DOHH2 (cell line): ENCODE measurements at regions not wholly inside any gene's neighbourhood (a gene's known extent, or its start where the extent isn't known, plus 50 kb on each side); places are given as distances from the start of the nearest gene placed in this dataset.

ENCODE experiments used
- H3F3A ChIP-seq: fragments of 200-600 bp; sonication (generic), shearing (Covaris generic); 2 replicates; pipeline ENCODE4 v1.6.0; 2016; ENCODE audit warnings: antibody characterized with exemption, mild to moderate bottlenecking; ENCODE audit not compliant: control insufficient read depth, insufficient read depth
- H3K27ac ChIP-seq: fragments of 200-600 bp; sonication (generic); 2 replicates; pipeline ENCODE4 v1.5.1; 2014; ENCODE audit warnings: low read depth, mild to moderate bottlenecking, low read length, moderate library complexity
- H3K27me3 ChIP-seq: fragments of 200-600 bp; sonication (generic); 2 replicates; pipeline ENCODE4 v1.6.1; 2014; ENCODE audit warnings: mild to moderate bottlenecking, low read length, mixed read lengths; ENCODE audit not compliant: control insufficient read depth
- H3K36me3 ChIP-seq: fragments of 200-600 bp; sonication (generic); 2 replicates; pipeline ENCODE4 v1.6.1; 2014; ENCODE audit warnings: mild to moderate bottlenecking, low read length, moderate library complexity, mixed read lengths; ENCODE audit not compliant: control insufficient read depth
- H3K4me1 ChIP-seq: fragments of 200-600 bp; sonication (generic); 2 replicates; pipeline ENCODE4 v1.6.1; 2014; ENCODE audit warnings: mild to moderate bottlenecking, low read length, mixed read lengths; ENCODE audit not compliant: control insufficient read depth
- H3K4me2 ChIP-seq: fragments of 200-600 bp; sonication (generic); 2 replicates; pipeline ENCODE4 v1.6.0; 2014; ENCODE audit warnings: mild to moderate bottlenecking, low read length, moderate library complexity
- H3K4me3 ChIP-seq: fragments of 200-600 bp; sonication (generic); 2 replicates; pipeline ENCODE4 v1.5.1; 2014; ENCODE audit warnings: mild to moderate bottlenecking, low read length, mixed read lengths
- H3K79me2 ChIP-seq: fragments of 200-600 bp; sonication (generic); 2 replicates; pipeline ENCODE4 v1.6.1; 2014; ENCODE audit warnings: mild to moderate bottlenecking, low read length, mixed read lengths; ENCODE audit not compliant: control insufficient read depth
- H3K9me2 ChIP-seq: fragments of 200-600 bp; sonication (generic); replicated peaks from 2 replicates; pipeline ENCODE4 v1.6.1; 2014; ENCODE audit warnings: mild to moderate bottlenecking, low read length, mixed read lengths; ENCODE audit not compliant: control insufficient read depth
- H3K9me3 ChIP-seq: fragments of 200-600 bp; sonication (generic); 2 replicates; pipeline ENCODE4 v1.6.1; 2014; ENCODE audit warnings: antibody characterized with exemption, low read length, mixed read lengths; ENCODE audit not compliant: control insufficient read depth, insufficient read depth
- H4K20me1 ChIP-seq: fragments of 200-600 bp; sonication (generic); 2 replicates; pipeline ENCODE4 v1.6.0; 2014; ENCODE audit warnings: low read depth, mild to moderate bottlenecking, antibody characterized with exemption, low read length, moderate library complexity; ENCODE audit not compliant: control insufficient read depth, insufficient read depth
- CTCF ChIP-seq: fragments of 200-600 bp; sonication (generic); IDR thresholded peaks from one replicate; pipeline ENCODE4 v1.5.1; 2014; ENCODE audit warnings: antibody characterized with exemption, mild to moderate bottlenecking, low read depth, low read length; ENCODE audit not compliant: poor library complexity, severe bottlenecking
- EZH2phosphoT487 ChIP-seq: fragments of 200-600 bp; sonication (generic); IDR thresholded peaks from 2 replicates; pipeline ENCODE4 v1.6.1; 2017; ENCODE audit warnings: borderline replicate concordance, mild to moderate bottlenecking, antibody characterized with exemption, low read length, moderate library complexity, mixed read lengths

GRCh38 chr6:44057931-44058616 lies 69.2 kb downstream of the MRPL14 start:
- TF ChIP-seq EZH2phosphoT487 (no peak), CTCF (no peak)
- Histone ChIP-seq H3F3A (no peaks in the 10 kb centered on the region), H3K4me3 (no peak overlapping the region), H4K20me1 (no peaks in the 10 kb centered on the region), H3K4me1 (peaks cover 7% of the 10 kb centered on the region; the same call in 1 of the 2 replicates), H3K36me3 (no peaks in the 10 kb centered on the region), H3K79me2 (no peaks in the 10 kb centered on the region), H3K9me2 (no peaks in the 10 kb centered on the region), H3K4me2 (no peak overlapping the region), H3K9me3 (no peaks in the 10 kb centered on the region), H3K27ac (no peak overlapping the region), H3K27me3 (peaks cover 22% of the 10 kb centered on the region)

DNA sequence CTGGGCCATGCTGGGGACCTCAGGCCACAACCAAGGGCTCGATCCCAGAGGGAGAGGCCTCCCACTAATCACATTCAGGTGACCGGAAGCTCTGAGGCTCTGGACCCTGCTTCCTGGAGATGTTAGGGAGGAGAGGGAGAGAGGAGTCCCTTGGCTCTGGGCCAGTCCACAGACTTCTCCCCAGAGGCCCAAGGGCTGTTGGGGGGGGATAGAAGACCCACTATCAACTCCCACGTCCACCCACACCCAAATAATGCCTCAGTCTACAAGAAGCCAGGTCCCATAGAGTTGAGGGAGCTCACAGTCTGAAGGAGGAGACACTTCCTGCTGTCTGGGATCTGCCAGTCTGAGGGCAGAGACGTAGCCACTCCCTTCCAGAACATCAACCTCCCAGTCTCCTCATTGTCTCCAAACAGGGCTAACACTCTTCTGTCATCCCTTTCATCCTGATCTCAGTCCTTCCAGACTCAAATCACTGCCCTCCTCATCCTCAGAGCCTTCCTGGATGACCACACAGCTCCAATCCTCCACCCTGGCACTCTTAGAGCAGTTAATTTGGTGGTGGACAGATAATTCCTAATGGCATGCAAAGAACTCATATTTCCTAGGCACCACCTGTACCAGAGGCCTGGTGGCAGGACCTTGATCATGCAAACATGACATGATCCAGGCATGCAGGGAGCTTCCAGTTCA lies 69.9 kb downstream of the MRPL14 start:
- H3K79me2 ChIP-seq: no peaks in the 10 kb centered on the region
- H3K9me3 ChIP-seq: no peaks in the 10 kb centered on the region
- no peak overlapping the region for H3K4me2 ChIP-seq
- H3K4me1 ChIP-seq: peaks cover 7% of the 10 kb centered on the region; the same call in 1 of the 2 replicates
- no peaks in the 10 kb centered on the region for H3F3A ChIP-seq
- no peak overlapping the region for H3K4me3 ChIP-seq
- no peak overlapping the region for H3K27ac ChIP-seq
- peaks cover 28% of the 10 kb centered on the region for H3K27me3 ChIP-seq
- H3K36me3 ChIP-seq: no peaks in the 10 kb centered on the region
- TF ChIP-seq CTCF (no peak), EZH2phosphoT487 (no peak)
- H4K20me1 ChIP-seq: no peaks in the 10 kb centered on the region
- no peaks in the 10 kb centered on the region for H3K9me2 ChIP-seq

GRCh38 chr6:44056392-44057237 lies 70.6 kb downstream of the MRPL14 start:
- Histone ChIP-seq H3K4me3 (no peak overlapping the region), H3K4me1 (peaks cover 7% of the 10 kb centered on the region; the same call in 1 of the 2 replicates), H3K4me2 (no peak overlapping the region), H3F3A (no peaks in the 10 kb centered on the region), H3K27ac (no peak overlapping the region), H3K79me2 (no peaks in the 10 kb centered on the region), H3K9me2 (no peaks in the 10 kb centered on the region), H3K27me3 (peaks cover 33% of the 10 kb centered on the region), H3K36me3 (no peaks in the 10 kb centered on the region), H3K9me3 (no peaks in the 10 kb centered on the region), H4K20me1 (no peaks in the 10 kb centered on the region)
- TF ChIP-seq EZH2phosphoT487 (no peak), CTCF (no peak)
